NCI-H345 (cell line): ENCODE measurements at regions not wholly inside any gene's neighbourhood (a gene's known extent, or its start where the extent isn't known, plus 50 kb on each side); places are given as distances from the start of the nearest gene placed in this dataset.
A peak's percentile ranks its signal among the peaks of the same experiment; 100 is the strongest.

Experiments
- DNase-seq: peaks from one replicate; lab custom pipeline; 2025; lab: John Stamatoyannopoulos, UW

DNA sequence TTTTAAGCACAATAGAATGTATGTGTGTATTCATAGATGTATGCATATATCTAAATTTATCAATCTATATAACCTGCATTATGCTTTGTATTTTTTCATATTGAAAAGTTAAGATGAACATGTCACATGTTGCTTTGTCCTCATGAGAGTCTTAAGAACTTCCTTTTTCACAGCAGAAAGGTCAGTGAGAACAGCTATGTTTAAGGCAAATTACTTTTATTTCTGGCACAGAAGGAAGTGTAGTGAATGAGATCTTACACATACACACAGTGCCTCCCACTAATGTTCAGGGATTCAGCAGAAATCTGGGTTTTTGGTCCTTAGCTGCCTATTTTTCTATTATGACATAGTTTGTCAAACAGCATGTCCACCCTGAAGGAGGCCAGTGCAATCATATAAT lies 134.8 kb downstream of the TMEM26 start:
- DNase-seq, result no peak

DNA sequence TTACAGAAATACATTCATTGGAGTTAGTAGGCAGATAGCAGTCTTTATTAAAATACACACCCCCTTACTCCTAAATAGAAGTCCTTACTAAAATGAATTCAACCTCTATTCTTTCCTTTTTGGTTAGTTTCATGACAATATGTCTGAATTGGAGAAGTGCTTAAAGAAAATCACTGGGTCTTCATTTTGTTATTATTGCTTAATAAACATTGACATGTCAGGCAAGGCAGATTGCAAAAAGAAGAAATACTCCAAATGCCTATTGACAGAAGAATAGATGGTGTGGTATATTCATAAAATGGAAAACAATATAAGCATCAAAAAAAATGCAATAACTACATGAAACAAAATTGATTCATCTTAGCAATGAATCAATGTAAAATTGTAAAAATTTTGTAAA lies 135.5 kb downstream of the TMEM26 start:
- DNase-seq, result no peak

DNA sequence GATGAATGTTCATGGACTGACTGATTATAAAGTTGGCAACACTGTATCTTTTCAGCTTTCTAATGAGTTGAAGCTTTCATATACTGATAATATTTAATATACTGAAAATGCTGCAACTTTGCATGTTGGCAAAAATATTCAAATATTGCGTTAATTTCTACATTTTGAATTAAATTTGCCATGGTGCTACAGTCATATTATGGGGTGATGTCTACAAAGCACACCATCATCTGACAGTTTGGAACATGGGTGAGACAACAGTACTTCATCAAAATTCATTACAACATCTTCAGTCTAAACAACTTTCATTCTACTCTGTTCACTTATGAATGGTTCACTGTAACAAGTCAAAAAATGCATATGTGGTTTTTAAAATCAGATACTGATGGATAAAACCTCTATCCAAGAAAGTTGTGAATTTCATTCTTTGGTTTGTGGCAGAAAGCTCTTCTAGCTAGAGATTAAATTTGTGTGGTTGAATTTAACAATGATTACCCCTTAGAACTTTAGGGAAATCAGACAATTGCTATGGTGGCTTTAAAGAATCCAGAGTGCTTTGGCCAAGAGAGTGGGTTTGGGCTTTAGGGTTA lies 136.4 kb downstream of the TMEM26 start:
- DNase-seq, result no peak

DNA sequence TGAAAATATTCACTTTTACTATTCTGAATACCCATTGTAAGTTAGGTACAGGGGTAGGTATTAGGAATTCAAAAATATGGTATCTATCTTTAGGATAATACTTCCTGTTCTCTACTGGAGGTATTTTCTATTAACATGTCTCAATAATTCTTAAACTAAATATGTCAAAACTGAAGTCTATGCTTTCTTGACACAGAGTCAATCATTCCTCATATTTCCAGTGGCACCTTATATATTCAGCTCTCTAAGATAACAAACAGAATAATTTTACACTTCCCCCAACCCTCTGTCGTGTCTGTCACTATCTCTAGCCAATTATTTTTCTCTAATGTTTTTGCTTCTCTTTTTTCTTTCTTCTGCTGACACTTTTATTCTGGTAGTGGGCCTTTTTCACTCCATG lies 138.9 kb downstream of the TMEM26 start:
- DNase-seq, result no peak

DNA sequence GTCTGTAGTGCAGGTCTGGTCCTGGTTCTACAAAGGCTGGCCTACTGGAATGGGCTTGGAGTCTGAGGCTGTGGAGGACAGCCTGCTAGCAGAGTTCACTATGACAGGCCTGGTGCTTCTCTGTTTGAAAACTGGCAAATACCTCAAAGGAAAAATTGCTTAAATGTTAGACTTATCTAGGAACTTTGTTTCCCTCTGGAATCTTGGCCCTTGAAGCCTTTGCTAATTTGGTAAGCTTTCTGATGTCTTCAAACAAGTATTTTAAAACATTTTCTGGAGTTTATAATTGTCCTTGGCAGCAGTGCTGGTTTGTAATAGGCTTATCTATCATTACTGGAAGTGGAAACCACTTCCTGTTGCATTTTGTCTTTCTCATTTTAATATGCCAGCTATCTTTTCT lies 139.7 kb downstream of the TMEM26 start:
- no peak for DNase-seq

DNA sequence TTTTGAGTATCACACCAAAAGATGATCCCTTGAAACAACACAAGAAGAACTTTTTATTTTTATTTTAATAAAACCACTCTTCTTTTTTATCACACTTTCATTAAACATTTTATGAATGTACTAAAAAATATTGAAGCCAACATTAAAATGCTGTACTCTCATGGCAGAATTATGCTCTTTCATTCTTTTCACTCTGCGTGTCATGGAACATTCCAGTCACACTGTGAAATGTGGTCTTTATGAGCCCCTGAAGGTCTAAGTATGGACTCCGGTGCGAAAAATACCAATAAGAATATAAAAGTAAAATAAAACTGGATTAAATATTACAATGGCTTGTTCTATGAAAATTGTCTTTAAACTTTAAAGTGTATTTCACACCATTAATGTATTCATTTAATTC lies 148.4 kb downstream of the TMEM26 start:
- DNase-seq, result no peak

DNA sequence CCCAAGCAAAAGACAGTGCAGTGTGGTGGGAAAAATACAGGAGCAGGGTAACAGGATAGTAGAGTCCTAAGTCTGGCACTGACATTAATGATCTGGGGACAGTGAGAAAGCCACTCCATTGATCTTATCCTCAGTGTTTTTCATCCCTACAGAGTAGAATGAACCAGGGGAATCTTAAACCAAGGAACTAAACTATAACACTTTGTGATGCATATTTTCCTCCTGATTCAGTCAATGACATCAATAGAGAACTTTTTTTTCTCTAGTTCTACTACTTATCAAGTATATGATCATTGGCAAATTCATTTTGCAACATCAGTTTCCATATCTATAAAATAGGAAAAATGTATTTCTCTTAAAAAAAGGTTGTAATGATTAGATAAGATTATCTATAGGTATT lies 151.1 kb downstream of the TMEM26 start:
- DNase-seq, result no peak

DNA sequence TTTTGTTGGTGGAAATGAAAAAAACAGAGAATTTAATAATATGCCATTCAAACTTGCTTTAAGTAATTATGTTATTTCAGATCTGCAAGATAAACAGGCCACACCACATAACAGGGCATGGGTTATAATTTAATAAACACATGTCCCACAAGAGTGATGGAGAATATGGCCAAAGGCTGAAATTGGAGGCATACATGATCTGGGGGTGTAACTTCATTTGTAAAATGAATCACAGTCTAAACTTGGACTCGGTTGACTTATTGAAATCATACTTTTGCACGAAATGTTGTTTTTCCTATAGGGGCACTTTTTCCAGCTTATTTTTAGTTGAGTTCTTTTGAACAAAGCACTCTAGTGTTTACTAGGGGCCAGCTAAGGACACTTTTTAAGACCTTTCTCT lies 151.6 kb downstream of the TMEM26 start:
- no peak for DNase-seq

DNA sequence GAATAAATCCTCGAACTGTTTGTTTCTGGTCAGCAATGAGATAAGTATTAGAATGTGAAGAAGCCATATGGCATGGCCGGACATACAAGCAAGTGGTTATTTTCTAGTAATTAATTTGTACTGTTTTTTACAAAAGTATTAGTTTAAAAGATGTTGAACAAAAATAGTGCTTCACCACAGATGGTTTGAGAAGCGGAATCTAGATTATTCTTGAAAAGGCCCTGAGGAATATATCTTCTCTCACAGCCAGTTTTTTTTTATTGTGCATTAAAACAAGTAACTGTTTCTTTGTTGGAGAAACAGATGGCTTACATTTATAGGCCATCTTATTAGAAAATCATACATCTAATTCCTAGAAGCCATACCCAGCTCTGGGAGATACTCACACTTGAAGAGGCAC lies 153.3 kb downstream of the TMEM26 start:
- no peak for DNase-seq

DNA sequence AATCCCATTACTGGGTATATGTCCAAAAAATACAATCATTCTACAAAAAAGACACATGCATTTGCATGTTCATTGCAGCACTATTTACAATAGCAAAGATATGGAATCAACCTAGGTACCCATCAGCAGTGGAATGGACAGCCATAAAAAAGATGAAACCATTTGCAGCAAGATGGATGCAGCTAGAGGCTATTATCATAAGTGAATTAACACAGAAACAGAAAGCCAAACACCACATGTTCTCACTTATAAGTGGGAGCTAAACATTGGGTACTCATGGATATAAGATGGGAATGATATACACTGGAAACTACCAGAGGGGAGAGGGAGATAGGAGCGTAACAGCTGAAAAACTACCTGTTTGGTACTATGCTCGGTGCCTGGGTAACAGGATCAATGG lies 154.0 kb downstream of the TMEM26 start:
- DNase-seq, result no peak

DNA sequence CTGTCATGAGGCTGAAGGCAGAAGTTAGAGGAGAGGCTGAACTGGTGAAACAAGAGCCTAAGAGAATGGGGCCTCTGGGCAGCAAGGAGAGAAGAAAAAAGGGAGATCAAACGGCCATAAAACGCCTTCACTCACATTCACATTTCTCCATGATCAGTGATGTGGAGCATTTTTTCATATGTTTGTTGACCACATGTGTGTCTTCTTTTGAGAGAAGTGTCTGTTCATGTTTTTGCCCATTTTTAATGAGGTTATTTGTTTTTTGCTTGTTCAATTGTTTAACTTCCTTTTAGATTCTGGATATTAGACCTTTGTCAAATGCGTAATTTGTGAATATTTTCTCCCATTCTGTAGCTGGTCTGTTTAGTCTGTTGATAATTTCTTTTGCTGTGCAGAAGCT lies 155.0 kb downstream of the TMEM26 start:
- DNase-seq, result no peak

DNA sequence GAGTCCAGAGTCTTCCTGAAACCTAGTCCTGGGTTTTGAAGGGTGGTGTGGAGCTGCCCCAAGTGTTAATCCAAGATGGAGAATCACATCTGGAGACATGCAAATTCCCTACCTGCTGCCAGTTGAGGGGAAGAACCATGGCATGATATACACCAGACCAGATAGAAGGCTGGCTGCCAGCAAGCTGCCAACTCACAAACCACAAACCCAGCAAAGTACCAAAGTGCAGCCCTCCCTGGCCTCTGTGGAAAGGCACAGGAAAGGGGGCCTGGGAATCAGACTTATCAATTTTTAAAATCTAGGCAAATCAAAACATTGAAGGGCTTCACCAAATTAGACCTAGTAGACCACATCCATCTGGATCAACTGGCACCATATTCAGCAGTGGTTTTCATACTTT lies 157.0 kb downstream of the TMEM26 start:
- no peak for DNase-seq

DNA sequence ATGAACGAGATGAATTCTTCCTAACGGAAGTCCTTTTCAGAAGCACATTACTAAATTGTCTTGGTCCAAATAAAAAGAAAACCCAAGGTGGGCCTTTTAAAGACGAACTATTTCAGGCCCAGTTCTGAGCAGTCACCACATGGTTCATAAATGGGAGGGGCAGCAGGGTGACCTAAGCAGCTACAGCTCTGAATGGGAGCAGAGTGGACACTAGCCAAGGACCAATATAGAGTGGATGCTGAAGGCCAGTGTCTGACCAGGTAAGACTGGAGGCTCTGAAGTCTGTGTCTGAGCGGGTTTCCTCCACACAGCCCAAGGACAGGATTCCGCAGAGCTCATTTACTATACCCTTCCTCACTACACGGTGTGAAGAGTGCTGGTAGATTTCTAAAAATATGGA lies 159.1 kb downstream of the TMEM26 start:
- no peak for DNase-seq

DNA sequence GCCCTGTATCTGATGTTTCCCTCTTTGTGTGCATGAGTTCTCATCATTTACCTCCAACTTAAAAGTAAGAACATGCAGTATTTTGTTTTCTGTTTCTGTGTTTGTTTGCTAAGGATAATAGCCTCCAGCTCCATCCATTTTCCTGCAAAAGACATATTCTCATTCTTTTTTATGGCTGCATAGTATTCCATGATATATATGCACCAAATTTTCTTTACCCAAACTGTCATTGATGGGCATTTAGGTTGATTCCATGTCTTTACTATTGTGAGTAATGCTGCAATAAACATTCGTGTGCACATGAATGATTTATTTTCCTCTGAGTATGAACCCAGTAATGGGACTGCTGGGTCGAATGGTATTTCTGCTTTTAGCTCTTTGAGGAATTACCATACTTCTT lies 163.4 kb downstream of the TMEM26 start:
- DNase-seq, result no peak

DNA sequence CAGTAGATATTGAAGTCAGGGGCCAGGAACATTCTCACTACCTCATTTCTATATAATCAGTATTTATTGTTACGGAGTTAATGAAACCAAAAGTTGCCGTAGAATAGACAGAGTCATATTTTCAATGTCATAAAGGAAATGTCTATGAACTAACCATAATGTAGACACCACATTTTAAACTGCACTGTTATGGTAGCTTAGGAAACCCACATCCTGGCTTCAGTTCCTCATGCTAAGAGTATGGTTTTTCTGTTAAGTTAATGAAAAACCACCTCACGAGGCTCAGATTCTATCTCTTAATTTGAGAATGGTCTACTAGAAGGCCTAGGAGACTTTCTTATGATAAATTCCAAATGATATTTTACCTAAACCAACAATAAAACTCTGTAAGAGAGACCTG lies 166.5 kb downstream of the TMEM26 start:
- no peak for DNase-seq

DNA sequence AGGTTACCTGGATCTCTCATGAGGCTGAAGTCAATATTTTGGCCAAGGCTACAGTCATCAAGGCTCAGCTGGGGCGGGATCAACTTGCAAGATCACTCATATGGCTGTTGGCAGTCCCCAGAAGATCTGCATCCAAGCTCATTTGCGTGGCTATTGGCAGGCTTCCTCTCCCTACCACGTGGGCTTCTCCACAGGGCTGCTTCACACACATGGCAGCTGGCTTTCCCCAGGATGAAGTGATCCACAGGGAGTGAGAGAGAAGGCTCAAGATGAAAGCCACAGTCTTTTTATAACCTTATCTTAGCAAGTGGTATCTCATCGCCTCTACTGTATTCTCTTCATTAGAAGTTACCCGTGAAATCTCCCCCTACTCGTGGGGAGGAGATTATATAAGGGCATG lies 167.4 kb downstream of the TMEM26 start:
- no peak for DNase-seq

DNA sequence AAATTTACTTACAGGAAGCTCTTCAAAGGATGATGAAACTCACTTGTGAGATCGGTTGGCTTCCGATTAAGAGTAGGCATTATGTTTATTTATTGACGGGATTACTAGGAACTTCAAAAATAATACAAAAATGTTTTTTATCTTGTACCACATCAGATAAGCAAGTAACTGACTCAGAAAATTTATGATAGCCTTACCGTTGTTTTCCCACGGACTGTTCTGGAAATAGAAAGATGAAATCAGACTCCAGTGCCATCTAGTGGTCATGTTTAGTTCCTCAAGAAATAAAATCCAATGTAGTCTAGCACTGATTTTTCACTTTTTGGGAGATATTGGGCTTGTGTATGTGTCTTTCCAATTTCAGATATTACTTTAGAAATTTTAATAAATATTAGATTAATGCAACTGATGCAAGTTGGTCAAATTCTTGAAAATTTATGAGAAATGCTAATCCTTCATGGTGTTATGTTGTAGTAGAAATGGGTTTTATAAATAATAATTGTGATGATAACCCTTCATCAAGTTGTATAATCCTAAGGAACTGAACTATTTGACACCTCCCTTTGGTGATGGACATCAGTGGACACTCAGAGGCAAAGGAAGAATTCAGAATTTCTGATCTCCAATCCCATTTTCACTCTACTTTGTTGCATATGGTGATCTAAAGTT lies 168.8 kb downstream of the TMEM26 start:
- peak; percentile 56 for DNase-seq

DNA sequence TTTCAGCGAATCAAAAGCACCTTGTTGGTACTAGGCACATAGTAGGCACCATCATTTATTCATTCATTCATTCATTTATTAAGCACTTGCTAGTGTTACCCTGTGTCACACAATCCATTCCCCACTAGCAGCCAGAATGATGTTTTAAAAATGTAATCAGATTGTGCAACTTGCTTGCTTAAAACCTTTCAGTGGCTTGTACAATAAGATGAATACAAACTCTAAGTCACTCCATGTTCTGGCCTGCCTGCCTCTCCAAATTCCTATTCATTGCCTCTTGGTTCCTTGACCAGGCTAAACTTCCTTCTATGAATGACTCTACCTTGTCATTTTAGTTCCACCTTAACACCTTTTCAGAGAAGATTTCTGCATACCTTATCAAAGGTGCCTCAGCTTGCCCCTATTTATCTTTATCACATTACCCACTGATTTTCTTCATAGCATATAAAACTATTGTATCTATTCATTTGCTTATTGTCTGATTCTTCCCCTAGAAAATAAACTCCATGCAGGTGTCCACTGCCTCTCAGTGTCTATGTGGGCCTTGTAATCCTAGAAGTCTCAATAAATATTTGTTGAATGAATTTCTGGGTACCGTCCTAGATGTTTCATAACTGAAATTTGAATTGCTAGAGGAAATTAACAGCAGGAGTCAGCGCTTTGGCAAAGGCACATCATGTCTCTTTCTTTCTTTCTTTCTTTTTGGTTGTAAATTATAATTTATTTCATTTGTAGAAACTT lies 169.5 kb downstream of the TMEM26 start:
- DNase-seq, result no peak

DNA sequence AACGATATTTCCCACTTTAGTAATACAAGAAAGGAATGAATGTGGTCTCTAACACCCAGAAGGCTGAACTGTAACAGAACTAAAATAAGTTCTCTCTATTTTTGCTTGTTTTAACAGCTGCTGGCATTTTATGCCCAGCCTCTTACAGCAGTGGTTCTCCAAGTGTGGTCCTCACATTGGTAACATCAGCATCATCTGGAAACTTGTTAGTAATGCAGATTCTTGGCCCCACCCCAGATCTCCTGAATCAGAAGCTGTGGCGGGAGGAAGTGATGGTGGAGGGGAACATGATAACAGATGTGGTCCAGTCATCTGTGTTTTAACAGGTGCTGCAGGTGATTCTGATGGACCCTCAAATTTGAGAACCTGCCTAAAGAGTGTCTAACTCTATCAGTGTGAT lies 170.1 kb downstream of the TMEM26 start:
- no peak for DNase-seq

DNA sequence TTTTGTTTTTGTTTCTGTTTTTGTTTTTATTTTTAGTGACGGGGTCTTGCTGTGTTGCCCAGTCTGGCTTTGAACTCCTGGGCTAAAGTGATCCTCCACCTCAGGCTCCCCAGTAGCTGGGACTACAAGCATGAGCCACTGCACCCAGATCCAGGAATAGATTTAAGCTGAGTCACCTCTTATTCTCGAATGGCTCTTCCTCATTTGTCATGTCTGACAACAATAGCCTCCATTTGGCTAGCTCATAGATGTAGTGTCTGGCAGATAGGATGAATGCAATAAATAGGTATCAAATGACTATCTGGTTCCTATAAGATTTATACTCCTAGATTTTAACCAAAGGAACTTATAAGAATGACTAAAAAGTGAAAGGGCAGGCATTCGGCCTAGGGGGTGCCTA lies 172.9 kb downstream of the TMEM26 start:
- DNase-seq, result no peak

DNA sequence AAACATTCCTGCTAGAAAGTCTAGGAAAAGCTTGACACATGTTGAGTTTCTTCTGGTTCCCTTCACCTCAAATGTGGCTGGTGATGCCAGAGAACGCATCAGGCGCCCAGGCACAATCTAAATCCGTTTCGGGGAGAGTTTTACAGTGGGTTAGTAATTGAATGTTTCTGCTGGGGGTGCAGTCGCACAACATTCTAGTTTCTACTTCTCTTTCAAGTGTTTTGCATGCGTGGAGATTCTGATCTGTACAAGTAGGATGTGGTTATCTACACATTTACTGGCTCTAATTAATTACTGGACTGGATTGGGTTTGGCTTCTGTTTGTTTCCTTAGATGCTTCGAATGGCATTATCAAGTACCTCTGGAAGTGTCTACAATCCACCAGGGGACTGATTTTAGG lies 173.8 kb downstream of the TMEM26 start:
- no peak for DNase-seq

DNA sequence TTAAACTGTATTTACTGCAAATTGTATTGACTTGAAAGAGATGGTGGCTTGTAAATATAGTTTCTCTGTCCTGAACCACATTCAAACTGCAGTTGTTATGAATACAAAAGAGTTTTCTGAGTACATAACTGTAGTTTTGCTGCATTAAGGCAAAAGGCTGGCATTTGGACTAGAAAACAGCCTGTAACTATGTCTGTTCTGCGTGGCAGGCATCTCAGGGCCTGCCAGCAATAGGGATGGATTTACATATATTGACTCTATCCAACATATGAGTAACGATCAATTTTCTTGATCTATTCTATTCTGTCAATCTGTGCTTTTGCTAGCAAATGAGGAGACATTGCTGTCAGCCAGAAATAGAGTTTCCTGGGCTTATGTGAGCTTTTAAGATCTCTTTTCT lies 174.6 kb downstream of the TMEM26 start:
- no peak for DNase-seq

DNA sequence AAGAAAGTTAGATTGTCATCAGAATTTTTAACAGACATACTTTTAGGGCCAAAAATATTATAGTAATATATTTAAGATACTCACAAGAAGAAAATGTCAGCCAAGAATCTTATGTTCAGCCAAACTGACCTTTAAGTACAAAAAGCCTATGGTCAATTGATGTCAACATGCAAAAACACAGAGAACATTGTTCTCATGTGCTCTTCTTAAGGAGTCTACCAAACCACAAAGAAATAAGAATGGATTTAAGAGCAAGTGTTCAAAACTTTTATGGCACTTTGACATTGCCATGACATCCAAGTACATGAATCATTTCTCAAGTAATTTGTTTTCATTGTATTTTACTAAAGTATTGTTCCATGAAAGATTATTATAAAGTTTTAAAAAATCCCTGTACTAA lies 180.4 kb downstream of the TMEM26 start:
- no peak for DNase-seq
